ENCODE measurements at regions not wholly inside any gene's neighbourhood (a gene's known extent, or its start where the extent isn't known, plus 50 kb on each side); places are given as distances from the start of the nearest gene placed in this dataset.

DNA sequence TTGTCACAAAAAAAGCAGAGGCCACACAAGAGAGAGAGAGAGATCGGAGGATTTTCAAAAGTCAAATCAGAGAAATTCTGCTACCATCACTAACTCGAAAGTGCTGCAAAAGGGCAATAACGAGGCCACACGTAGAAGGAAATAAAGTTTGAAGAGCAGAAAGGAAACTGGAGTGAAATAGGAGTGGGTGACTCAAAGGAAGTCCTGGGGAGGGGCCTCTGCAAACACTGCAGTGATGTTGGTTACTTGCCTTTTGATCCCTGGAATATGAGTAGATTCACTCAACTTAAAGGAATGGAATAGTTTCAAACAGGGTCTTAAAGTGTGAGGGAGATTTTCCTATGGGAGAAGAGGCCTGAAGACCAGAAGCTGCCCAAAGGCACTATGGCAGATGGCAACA lies 663.4 kb upstream of the LCORL start:
- H3K9me3 ChIP-seq (ENCODE audit: low read depth, low read length, poor library complexity, severe bottlenecking) = no peaks in the 10 kb centered on the region
- intact Hi-C loops (cut with micrococcal nuclease; ENCODE audit: unreplicated experiment) = loop anchor here (5.0 to 10.0 kb wide), 3 partner anchors 1567 to 1860 kb away; partner anchors contain the start of gene SLIT2
- no peak overlapping the region for H3K27ac ChIP-seq (ENCODE audit: low read depth, low read length, poor library complexity, severe bottlenecking)
- no peaks in the 10 kb centered on the region for H3K27me3 ChIP-seq (replicated peaks; ENCODE audit: insufficient read depth, low read depth, low read length, poor library complexity)
- no peak overlapping the region for H3K4me3 ChIP-seq (ENCODE audit: low read depth, low read length, poor library complexity, severe bottlenecking)
- TF ChIP-seq EZH2 (IDR thresholded peaks at IDR 0.05; ENCODE audit: borderline replicate concordance, low read depth, low read length, poor library complexity, severe bottlenecking) = no peak
- TF ChIP-seq, protein P1, sequence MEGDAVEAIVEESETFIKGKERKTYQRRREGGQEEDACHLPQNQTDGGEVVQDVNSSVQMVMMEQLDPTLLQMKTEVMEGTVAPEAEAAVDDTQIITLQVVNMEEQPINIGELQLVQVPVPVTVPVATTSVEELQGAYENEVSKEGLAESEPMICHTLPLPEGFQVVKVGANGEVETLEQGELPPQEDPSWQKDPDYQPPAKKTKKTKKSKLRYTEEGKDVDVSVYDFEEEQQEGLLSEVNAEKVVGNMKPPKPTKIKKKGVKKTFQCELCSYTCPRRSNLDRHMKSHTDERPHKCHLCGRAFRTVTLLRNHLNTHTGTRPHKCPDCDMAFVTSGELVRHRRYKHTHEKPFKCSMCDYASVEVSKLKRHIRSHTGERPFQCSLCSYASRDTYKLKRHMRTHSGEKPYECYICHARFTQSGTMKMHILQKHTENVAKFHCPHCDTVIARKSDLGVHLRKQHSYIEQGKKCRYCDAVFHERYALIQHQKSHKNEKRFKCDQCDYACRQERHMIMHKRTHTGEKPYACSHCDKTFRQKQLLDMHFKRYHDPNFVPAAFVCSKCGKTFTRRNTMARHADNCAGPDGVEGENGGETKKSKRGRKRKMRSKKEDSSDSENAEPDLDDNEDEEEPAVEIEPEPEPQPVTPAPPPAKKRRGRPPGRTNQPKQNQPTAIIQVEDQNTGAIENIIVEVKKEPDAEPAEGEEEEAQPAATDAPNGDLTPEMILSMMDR (conservative IDR thresholded peaks at IDR 0.05; ENCODE audit: low read depth, low read length) = no peak
- POLR2A ChIA-PET (ENCODE audit: low non-redundant PET) = no interaction called here
- no peak for DNase-seq (ENCODE audit: low spot score)
- no TSS peak for BruUV-seq (replicated peaks)
- H3K4me1 ChIP-seq (ENCODE audit: insufficient read depth, low read length, poor library complexity, severe bottlenecking) = no peaks in the 10 kb centered on the region
- CTCF ChIA-PET = no interaction called here
- no peaks in the 10 kb centered on the region for H3K36me3 ChIP-seq (ENCODE audit: insufficient read depth, low read length, poor library complexity, severe bottlenecking)

DNA sequence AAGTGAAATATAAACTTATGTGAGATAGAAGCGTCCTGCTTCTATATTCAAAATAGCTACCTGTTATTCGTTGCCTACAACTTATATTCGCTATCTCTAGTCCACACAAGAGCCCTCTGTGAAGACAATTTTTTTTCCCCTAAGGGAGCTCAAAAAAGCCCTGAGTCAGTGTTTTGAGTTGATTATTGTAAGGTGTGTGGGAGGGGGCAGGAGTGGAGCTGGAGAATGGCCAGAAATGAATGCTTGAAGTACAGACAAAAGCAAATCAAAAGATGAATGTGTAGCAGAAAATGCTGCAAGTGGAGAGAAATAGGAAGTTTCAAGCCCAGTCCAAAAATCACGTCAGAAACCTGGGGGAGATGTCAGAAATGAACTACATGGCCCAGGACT lies 655.0 kb upstream of the LCORL start:
- CTCF ChIA-PET = no interaction called here
- BruUV-seq (replicated peaks) = no TSS peak

DNA sequence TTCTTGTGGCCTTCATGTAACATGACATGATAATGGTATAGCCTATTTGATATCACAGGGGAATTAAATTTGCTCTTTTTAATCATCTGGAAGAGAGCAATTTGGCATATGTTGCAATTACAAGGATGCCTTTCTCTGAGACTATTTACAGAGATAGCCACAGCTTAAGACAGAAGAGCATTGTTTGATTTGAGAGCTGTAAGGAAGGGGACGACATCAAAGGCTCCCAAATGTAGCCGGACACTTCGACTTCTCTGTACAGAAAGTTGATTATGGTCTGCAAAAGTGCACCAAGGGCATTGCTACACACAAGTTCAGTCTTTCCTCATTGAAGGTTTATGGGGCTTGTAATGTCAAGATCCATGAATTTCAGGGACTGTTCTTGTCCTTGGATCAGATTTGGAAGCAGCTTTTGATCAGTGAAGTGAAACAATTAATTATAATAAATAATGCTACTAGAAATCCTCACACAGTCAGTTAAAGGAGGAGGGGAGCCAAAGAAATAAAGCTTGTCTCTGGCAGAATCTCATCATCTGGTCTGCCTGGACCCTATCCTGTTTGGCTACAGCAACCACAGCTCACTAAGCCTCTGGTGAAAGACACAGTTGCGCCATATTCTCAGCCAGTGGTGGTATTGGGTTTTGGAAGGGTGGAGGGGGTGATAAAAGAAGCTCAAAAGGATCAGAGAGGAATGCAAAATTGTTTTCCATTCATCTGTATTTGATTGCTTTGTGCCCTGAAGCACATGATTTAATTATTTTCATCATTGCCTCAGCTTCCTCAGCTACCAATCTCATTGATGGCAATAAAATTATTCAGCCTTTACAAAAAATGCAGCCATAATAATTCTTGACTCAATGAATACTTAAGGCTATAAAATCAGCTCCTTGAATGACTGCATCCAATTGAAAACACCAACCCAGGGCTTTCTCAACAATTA lies 654.3 kb upstream of the LCORL start:
- Histone ChIP-seq H3K27ac (ENCODE audit: low read depth, low read length, poor library complexity, severe bottlenecking) (no peak overlapping the region), H3K27me3 (replicated peaks; ENCODE audit: insufficient read depth, low read depth, low read length, poor library complexity) (no peaks in the 10 kb centered on the region), H3K4me3 (ENCODE audit: low read depth, low read length, poor library complexity, severe bottlenecking) (no peak overlapping the region), H3K9me3 (ENCODE audit: low read depth, low read length, poor library complexity, severe bottlenecking) (no peaks in the 10 kb centered on the region), H3K36me3 (ENCODE audit: insufficient read depth, low read length, poor library complexity, severe bottlenecking) (no peaks in the 10 kb centered on the region), H3K4me1 (ENCODE audit: insufficient read depth, low read length, poor library complexity, severe bottlenecking) (no peaks in the 10 kb centered on the region)
- POLR2A ChIA-PET (ENCODE audit: low non-redundant PET) = no interaction called here
- no TSS peak for BruUV-seq (replicated peaks)
- CTCF ChIA-PET = no interaction called here
- DNase-seq (ENCODE audit: low spot score) = no peak
- intact Hi-C loops (cut with micrococcal nuclease; ENCODE audit: unreplicated experiment) = no loop called here
- no peak for TF ChIP-seq EZH2 (IDR thresholded peaks at IDR 0.05; ENCODE audit: borderline replicate concordance, low read depth, low read length, poor library complexity, severe bottlenecking)
- TF ChIP-seq, protein P1 (conservative IDR thresholded peaks at IDR 0.05; ENCODE audit: low read depth, low read length) = no peak

More for the DNA sequence above, 655.0 kb upstream of the LCORL start:
- Histone ChIP-seq H3K27me3 (replicated peaks; ENCODE audit: insufficient read depth, low read depth, low read length, poor library complexity) (no peaks in the 10 kb centered on the region), H3K27ac (ENCODE audit: low read depth, low read length, poor library complexity, severe bottlenecking) (no peak overlapping the region), H3K4me3 (ENCODE audit: low read depth, low read length, poor library complexity, severe bottlenecking) (no peak overlapping the region), H3K36me3 (ENCODE audit: insufficient read depth, low read length, poor library complexity, severe bottlenecking) (no peaks in the 10 kb centered on the region), H3K4me1 (ENCODE audit: insufficient read depth, low read length, poor library complexity, severe bottlenecking) (no peaks in the 10 kb centered on the region), H3K9me3 (ENCODE audit: low read depth, low read length, poor library complexity, severe bottlenecking) (no peaks in the 10 kb centered on the region)
- POLR2A ChIA-PET (ENCODE audit: low non-redundant PET) = interaction anchor here (0.6 kb wide), 1 partner anchor 91 kb away, joined by 4 read pairs; no protein-coding TSS in a partner anchor
- intact Hi-C loops (cut with micrococcal nuclease; ENCODE audit: unreplicated experiment) = no loop called here
- TF ChIP-seq EZH2 (IDR thresholded peaks at IDR 0.05; ENCODE audit: borderline replicate concordance, low read depth, low read length, poor library complexity, severe bottlenecking) = no peak
- TF ChIP-seq, protein P1 (conservative IDR thresholded peaks at IDR 0.05; ENCODE audit: low read depth, low read length) = no peak
- no peak for DNase-seq (ENCODE audit: low spot score)
